NCI-H526 (cell line): ENCODE measurements at regions not wholly inside any gene's neighbourhood (a gene's known extent, or its start where the extent isn't known, plus 50 kb on each side); places are given as distances from the start of the nearest gene placed in this dataset.
"Not testable (repeated sequence)": the region's sequence is repeated elsewhere in the genome, so short reads cannot be mapped to it uniquely, and the experiment has no call there.

Experiments
- DNase-seq, 2 experiments: peaks; one replicate each; lab custom pipeline; 2025; lab: John Stamatoyannopoulos, UW

- DNase-seq: no peak
Measured at GRCh38 chr11:91326280-91326679, 898.3 kb upstream of the FAT3 start.

- DNase-seq: no peak
Measured at GRCh38 chr11:91314521-91314920, 910.1 kb upstream of the FAT3 start.

DNA sequence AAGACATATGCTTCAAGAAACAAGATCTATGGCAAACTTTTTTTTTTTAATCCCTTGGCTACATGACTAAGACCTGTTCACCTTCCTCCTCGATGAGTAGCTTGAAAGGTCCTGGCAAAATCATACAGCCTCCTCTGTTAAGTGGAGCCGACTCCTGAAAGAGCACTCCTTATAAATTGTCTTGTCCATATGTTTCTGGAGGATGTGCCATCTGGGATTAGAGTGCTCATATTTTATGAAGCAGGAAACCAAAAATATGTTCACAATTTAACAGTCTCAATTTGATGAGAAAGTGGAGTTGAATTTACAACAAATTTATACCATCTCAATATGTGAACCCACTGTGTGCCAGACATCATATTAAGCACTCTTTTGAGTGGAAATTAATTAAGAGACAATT, 912.1 kb upstream of the FAT3 start:
- DNase-seq: no peak

GRCh38 chr11:91310085-91310484, 914.5 kb upstream of the FAT3 start:
- DNase-seq: no peak

DNA sequence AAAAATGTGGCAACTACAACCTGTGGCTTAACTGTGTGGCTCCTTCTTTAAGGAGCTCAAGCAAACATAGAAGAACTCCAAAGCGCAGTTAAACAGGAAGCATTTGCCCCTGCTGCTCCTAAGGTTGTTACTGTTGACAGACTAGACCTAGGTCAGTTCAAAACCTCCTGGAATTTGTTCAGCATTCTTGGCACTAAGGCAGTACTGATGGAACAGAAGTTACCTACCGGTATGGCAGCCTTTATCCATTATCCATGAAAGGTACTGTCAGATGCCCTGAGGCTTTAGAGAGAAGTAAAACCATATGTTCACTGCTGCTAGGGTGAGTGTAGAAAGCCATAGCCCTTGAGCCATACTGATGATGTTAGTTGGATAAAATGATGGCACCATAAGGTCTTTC, 916.5 kb upstream of the FAT3 start:
- no peak for DNase-seq

GRCh38 chr11:91305402-91305801, 919.2 kb upstream of the FAT3 start:
- no peak for DNase-seq

GRCh38 chr11:91303749-91304148, 920.9 kb upstream of the FAT3 start:
- no peak for DNase-seq

GRCh38 chr11:91299980-91300379, 924.6 kb upstream of the FAT3 start:
- DNase-seq: no peak

GRCh38 chr11:91296629-91297028, 928.0 kb upstream of the FAT3 start:
- DNase-seq: no peak

DNA sequence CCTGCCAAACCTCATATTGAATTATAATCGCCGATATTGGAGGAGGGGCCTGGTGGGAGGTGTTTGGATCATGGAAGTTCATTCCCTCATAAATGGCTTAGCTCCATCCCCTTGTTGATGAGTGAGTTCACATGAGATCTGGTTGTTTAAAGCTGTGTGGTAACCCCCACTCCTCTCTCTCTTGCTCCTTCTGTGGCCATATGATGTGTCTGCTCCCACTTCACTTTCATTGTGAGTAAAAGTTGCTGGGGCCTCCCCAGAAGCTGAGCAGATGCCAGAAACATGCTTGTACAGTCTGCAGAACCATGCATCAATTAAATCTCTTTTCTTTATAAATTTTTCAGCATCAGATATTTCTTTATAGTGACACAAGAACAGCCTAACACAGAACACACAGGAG, 929.0 kb upstream of the FAT3 start:
- no peak for DNase-seq

DNA sequence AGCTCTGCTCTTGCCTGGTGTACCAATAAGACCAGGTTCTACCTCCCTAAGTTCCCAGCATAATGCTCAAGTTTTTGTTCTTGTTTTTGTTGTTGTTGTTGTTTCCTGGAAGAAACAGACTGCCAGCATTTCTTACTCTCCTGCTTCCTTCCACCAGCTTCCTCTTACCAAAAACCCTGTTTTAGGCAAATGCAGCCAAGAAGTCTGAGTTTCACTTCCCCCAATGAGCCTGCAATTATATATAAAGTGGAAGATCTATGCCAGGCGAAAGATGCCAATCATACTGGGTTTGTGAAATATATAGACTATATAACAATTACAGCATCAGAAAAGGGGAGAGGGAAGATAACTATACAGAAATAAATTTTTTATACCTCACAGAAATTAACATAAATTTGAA, 931.5 kb upstream of the FAT3 start:
- DNase-seq: no peak

- DNase-seq: no peak
Measured at GRCh38 chr11:91272089-91272488, 952.5 kb upstream of the FAT3 start.

DNA sequence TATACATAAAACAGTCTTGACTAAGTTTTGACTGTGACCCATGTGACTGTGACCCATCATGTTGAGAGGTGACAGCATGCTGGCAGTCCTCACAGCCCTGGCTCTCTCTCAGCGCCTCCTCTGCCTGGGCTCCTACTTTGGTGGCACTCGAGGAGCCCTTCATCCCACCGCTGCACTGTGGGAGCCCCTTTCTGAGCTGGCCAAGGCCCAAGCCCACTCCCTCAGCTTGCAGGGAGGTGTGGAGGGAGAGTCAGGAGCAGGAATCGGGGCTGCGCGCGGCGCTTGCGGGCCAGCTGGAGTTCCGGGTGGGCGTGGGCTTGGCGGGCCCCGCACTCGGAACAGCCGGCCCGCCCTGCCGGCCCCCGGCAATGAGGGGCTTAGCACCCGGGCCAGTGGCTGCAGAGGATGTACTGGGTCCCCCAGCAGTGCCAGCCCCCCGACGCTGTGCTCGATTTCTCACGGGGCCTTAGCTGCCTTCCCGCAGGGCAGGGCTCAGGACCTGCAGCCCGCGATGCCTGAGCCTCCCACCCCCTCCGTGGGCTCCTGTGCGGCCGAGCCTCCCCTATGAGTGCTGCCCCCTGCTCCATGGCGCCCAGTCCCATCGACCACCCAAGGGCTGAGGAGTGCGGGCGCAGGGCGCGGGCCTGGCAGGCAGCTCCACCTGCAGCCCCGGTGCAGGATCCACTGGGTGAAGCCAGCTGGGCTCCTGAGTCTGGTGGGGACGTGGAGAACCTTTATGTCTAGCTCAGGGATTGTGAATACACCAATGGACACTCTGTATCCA, 955.9 kb upstream of the FAT3 start:
- DNase-seq: not testable (repeated sequence)

DNA sequence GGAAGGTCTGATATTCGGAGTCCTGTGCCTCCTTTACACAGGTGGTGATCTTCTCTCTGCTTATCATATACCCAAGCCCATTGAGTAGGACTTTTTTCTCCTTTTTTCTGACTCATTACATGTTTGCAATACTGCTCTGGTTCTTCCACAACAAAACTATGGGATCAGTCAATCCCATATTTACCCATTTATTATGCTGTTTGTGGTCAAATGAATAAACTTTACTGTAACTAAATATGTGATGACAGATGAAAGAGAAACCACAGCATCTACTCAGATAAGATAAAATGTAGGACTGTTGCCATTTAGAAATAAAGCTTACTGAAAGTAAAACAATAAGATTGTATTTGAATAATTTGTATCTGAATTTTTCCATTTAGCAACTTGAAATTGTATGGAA, 958.7 kb upstream of the FAT3 start:
- DNase-seq: no peak

GRCh38 chr11:91264481-91264880, 960.1 kb upstream of the FAT3 start:
- DNase-seq: no peak

- DNase-seq: no peak
Measured at GRCh38 chr11:91263496-91264365, 960.9 kb upstream of the FAT3 start.

DNA sequence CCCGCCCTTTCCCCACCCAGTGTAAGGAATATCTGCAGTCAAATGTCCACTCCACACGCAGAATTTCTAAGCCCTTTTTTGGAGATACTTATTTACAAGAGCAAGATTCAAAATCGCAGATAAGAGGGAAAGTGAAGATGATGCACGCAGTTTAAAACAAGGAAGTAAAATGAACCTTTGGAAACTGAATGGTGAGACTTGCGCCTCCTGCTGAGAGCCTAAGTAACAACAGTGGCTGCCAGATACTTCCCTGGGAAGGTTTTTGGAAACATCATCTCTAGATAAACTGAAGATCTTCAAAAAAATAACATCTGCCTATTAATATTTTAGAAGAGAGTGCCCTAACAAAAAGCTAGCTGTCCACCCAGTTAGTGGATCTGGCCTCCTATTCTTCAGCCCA, 963.1 kb upstream of the FAT3 start:
- no peak for DNase-seq

- DNase-seq: no peak
Measured at GRCh38 chr11:91258876-91259275, 965.7 kb upstream of the FAT3 start.

DNA sequence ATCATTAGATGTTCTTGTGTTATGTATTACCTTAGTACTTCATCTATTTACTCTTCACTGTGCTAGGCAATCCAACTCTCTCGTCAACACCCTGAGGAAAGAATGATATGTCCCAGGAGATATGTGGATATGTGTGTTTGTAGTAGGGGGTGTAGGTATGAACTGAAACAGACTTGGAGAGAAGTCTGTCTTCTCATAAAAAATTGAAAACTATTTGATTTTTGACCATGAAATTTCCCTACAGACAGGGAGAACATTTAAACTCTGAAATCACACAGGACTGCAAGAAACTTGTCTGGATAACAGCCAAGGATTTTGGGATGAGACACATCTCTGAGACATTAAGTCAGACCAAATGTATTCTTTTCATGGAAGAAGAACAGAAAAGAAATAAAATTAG, 967.0 kb upstream of the FAT3 start:
- no peak for DNase-seq

GRCh38 chr11:91248199-91248807, 976.3 kb upstream of the FAT3 start:
- peak; percentile 34 to 75 for DNase-seq

GRCh38 chr11:91247009-91247735, 977.4 kb upstream of the FAT3 start:
- DNase-seq: no peak

DNA sequence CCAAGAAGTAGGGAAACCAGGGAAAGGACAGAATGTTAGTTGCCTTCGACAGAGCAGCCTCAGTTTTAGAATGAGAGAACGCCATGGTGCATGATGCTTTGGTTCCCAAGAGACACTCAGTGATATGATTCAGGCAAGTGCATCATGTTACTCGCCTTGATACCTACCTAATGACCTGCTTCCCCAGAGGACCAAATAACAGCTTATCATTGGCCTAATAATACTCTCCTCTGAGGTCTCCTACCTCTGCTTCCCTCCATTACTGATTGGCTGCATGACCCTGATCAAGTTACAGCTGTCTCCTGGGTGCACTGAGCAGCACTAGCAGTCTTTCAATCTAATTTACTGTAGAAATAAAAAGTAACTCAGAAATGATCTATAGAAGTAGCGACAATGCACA, 979.7 kb upstream of the FAT3 start:
- DNase-seq: no peak
